Erythroblast (primary cell): ENCODE measurements at regions not wholly inside any gene's neighbourhood (a gene's known extent, or its start where the extent isn't known, plus 50 kb on each side); places are given as distances from the start of the nearest gene placed in this dataset.

Source experiments
- GATA1 ChIP-seq: IDR thresholded peaks from 2 replicates; pipeline ENCODE4 v1.6.1; 2011; ENCODE audit warnings: low read depth, mild to moderate bottlenecking, control low read depth, low read length, moderate library complexity
- POLR2A ChIP-seq: IDR thresholded peaks from 2 replicates; pipeline ENCODE4 v1.6.1; 2011; ENCODE audit warnings: mild to moderate bottlenecking, low read length

GRCh38 chr1:101588677-101589076 lies 351.9 kb downstream of the S1PR1 start:
- TF ChIP-seq POLR2A = no peak
- no peak for TF ChIP-seq GATA1
